ENCODE measurements at regions not wholly inside any gene's neighbourhood (a gene's known extent, or its start where the extent isn't known, plus 50 kb on each side); places are given as distances from the start of the nearest gene placed in this dataset.
"Not testable (repeated sequence)": the region's sequence is repeated elsewhere in the genome, so short reads cannot be mapped to it uniquely, and the experiment has no call there.

GRCh38 chr19:21607449-21607848, 102.0 kb downstream of the ZNF429 start:
- Mint-ChIP-seq H3K27ac (no peak overlapping the region), H3K4me1 (peaks cover 30% of the 10 kb centered on the region), H3K36me3 (no peaks in the 10 kb centered on the region), H3K4me3 (no peak overlapping the region), H3K27me3 (ENCODE audit: low read depth in 3 of 3) (no peaks in the 10 kb centered on the region), H3K9me3 (peaks cover 0 to 22% (median 8%) of the 10 kb centered on the region in 7 donors)
- Histone ChIP-seq H3K27ac (ENCODE audit: low read depth in 1 of 2, low read length in 2 of 2) (no peak overlapping the region), H3K36me3 (replicated peaks in 1 of 2; ENCODE audit: control insufficient read depth in 1 of 2, insufficient read depth in 2 of 2, low read length in 2 of 2) (no peaks in the 10 kb centered on the region), H3K4me3 (replicated peaks in 1 of 3; ENCODE audit: low read depth in 2 of 3, low read length in 3 of 3) (no peak overlapping the region), H3K4me1 (ENCODE audit: control insufficient read depth in 1 of 2, insufficient read depth in 2 of 2, low read length in 2 of 2) (peaks cover 19 to 22% of the 10 kb centered on the region in 2 donors), H2AFZ (ENCODE audit: insufficient read depth, low read depth, low read length, poor library complexity, severe bottlenecking) (no peak overlapping the region), H3K9ac (ENCODE audit: insufficient read depth, low read length, poor library complexity, severe bottlenecking) (no peak overlapping the region), H4K20me1 (ENCODE audit: insufficient read depth, low read length) (no peaks in the 10 kb centered on the region), H3K4me2 (replicated peaks; ENCODE audit: extremely low read depth, low read length, poor library complexity, severe bottlenecking) (no peak overlapping the region), H3K79me2 (ENCODE audit: insufficient read depth, low read length) (no peaks in the 10 kb centered on the region), H3K27me3 (ENCODE audit: control insufficient read depth in 2 of 2, insufficient read depth in 2 of 2, low read length in 2 of 2) (no peaks in the 10 kb centered on the region), H3K9me3 (replicated peaks in 1 of 2; ENCODE audit: control insufficient read depth in 1 of 2, insufficient read depth in 1 of 2, low read length in 2 of 2) (no peaks in the 10 kb centered on the region)
- intact Hi-C loops (cut with micrococcal nuclease), result no loop called here
- 70% methylated on average over 4 of the region's 4 CpGs for WGBS (ENCODE audit: insufficient coverage)
- TF ChIP-seq CTCF (IDR thresholded peaks at IDR 0.05), result no peak
- no peak for DNase-seq

- DNase-seq; H3K4me3 ChIP-seq (replicated peaks in 1 of 3; ENCODE audit: low read depth in 2 of 3, low read length in 3 of 3); H3K9me3 ChIP-seq (replicated peaks in 1 of 2; ENCODE audit: control insufficient read depth in 1 of 2, insufficient read depth in 1 of 2, low read length in 2 of 2); H3K4me2 ChIP-seq (replicated peaks; ENCODE audit: extremely low read depth, low read length, poor library complexity, severe bottlenecking); H3K36me3 Mint-ChIP-seq; intact Hi-C loops (cut with micrococcal nuclease); H3K79me2 ChIP-seq (ENCODE audit: insufficient read depth, low read length); H3K4me3 Mint-ChIP-seq; H2AFZ ChIP-seq (ENCODE audit: insufficient read depth, low read depth, low read length, poor library complexity, severe bottlenecking); H3K27ac ChIP-seq (ENCODE audit: low read depth in 1 of 2, low read length in 2 of 2); H3K27me3 Mint-ChIP-seq (ENCODE audit: low read depth in 3 of 3); H3K27ac Mint-ChIP-seq; H3K27me3 ChIP-seq (ENCODE audit: control insufficient read depth in 2 of 2, insufficient read depth in 2 of 2, low read length in 2 of 2); H3K9ac ChIP-seq (ENCODE audit: insufficient read depth, low read length, poor library complexity, severe bottlenecking); H3K36me3 ChIP-seq (replicated peaks in 1 of 2; ENCODE audit: control insufficient read depth in 1 of 2, insufficient read depth in 2 of 2, low read length in 2 of 2); H4K20me1 ChIP-seq (ENCODE audit: insufficient read depth, low read length): not testable (repeated sequence)
- no CpG with 5 or more reads among the region's 31 CpGs for WGBS (ENCODE audit: insufficient coverage)
- Mint-ChIP-seq H3K9me3 (peaks cover 0 to 19% (median 7%) of the 10 kb centered on the region in 7 donors), H3K4me1 (peaks cover 30% of the 10 kb centered on the region)
- peaks cover 19 to 22% of the 10 kb centered on the region in 2 donors for H3K4me1 ChIP-seq (ENCODE audit: control insufficient read depth in 1 of 2, insufficient read depth in 2 of 2, low read length in 2 of 2)
Observed at GRCh38 chr19:21607011-21607410, 101.6 kb downstream of the ZNF429 start.

GRCh38 chr19:21606326-21606725, 100.9 kb downstream of the ZNF429 start:
- WGBS (ENCODE audit: insufficient coverage), result no CpG with 5 or more reads among the region's 5 CpGs
- peaks cover 19 to 22% of the 10 kb centered on the region in 2 donors for H3K4me1 ChIP-seq (ENCODE audit: control insufficient read depth in 1 of 2, insufficient read depth in 2 of 2, low read length in 2 of 2)
- H2AFZ ChIP-seq (ENCODE audit: insufficient read depth, low read depth, low read length, poor library complexity, severe bottlenecking); H3K4me3 ChIP-seq (replicated peaks in 1 of 3; ENCODE audit: low read depth in 2 of 3, low read length in 3 of 3); H3K27ac Mint-ChIP-seq; H3K27me3 Mint-ChIP-seq (ENCODE audit: low read depth in 3 of 3); H3K4me2 ChIP-seq (replicated peaks; ENCODE audit: extremely low read depth, low read length, poor library complexity, severe bottlenecking); H3K27ac ChIP-seq (ENCODE audit: low read depth in 1 of 2, low read length in 2 of 2); DNase-seq; H3K36me3 ChIP-seq (replicated peaks in 1 of 2; ENCODE audit: control insufficient read depth in 1 of 2, insufficient read depth in 2 of 2, low read length in 2 of 2); H3K4me3 Mint-ChIP-seq; H3K9me3 ChIP-seq (replicated peaks in 1 of 2; ENCODE audit: control insufficient read depth in 1 of 2, insufficient read depth in 1 of 2, low read length in 2 of 2); H3K36me3 Mint-ChIP-seq; H4K20me1 ChIP-seq (ENCODE audit: insufficient read depth, low read length); intact Hi-C loops (cut with micrococcal nuclease); H3K27me3 ChIP-seq (ENCODE audit: control insufficient read depth in 2 of 2, insufficient read depth in 2 of 2, low read length in 2 of 2); H3K9ac ChIP-seq (ENCODE audit: insufficient read depth, low read length, poor library complexity, severe bottlenecking); H3K79me2 ChIP-seq (ENCODE audit: insufficient read depth, low read length): not testable (repeated sequence)
- Mint-ChIP-seq H3K4me1 (peaks cover 30% of the 10 kb centered on the region), H3K9me3 (peaks cover 0 to 23% (median 6%) of the 10 kb centered on the region in 7 donors)
